Left ventricle myocardium inferior (tissue), 1 donor: ENCODE measurements at regions not wholly inside any gene's neighbourhood (a gene's known extent, or its start where the extent isn't known, plus 50 kb on each side); places are given as distances from the start of the nearest gene placed in this dataset.
"Not testable (repeated sequence)": the region's sequence is repeated elsewhere in the genome, so short reads cannot be mapped to it uniquely, and the experiment has no call there.

Experiments
- DNase-seq: peaks from one replicate; pipeline ENCODE4 v3.0.0-alpha.2; 2020
- H3K27ac ChIP-seq: fragments of 200-600 bp; replicated peaks from 2 replicates; pipeline ENCODE4 v1.8.0; 2021
- H3K27me3 ChIP-seq: fragments of 200-600 bp; 2 replicates; pipeline ENCODE4 v1.8.0; 2021; ENCODE audit warnings: low read depth
- H3K36me3 ChIP-seq: fragments of 200-600 bp; 2 replicates; pipeline ENCODE4 v1.8.0; 2021
- H3K4me1 ChIP-seq: fragments of 200-600 bp; 2 replicates; pipeline ENCODE4 v1.8.0; 2021
- H3K4me3 ChIP-seq: fragments of 200-600 bp; 2 replicates; pipeline ENCODE4 v1.8.0; 2021; ENCODE audit warnings: mild to moderate bottlenecking, moderate library complexity
- H3K9me3 ChIP-seq: fragments of 200-600 bp; replicated peaks from 2 replicates; pipeline ENCODE4 v1.8.0; 2021
- intact Hi-C: fragments of 100-400 bp; cut with micrococcal nuclease; formaldehyde crosslinking; loops from one replicate; pipeline ENCODE4 v1.11.0; 2022
- TF ChIP-seq, protein P1 (sequence below): fragments of 200-600 bp; IDR thresholded peaks from 2 replicates; pipeline ENCODE4 v1.8.0; 2021; ENCODE audit warnings: antibody characterized with exemption, mild to moderate bottlenecking, borderline replicate concordance
- donor health status: DM: no; HTN: yes; CAD: no; lungs with severe emphysema.

DNA sequence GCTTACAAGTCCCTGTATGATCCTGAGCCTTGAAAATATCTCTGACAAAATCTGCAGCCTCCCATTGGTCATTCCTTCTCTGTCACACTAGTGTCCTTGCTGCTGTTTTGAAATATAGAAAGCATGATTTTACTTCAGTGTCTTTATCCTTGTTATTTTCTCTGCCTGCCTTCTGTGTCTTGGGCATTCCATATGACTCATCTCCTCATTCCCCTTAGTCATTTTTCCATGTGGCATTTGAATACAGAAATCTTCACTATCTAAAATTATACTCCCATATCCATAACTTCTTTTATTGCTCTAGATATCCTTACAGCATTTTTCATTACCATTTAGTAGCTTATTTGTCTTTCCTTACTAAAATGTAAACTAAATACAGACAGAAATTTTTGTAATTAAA lies 205.7 kb upstream of the ZNF337 start:
- DNase-seq, intact Hi-C loops, H3K9me3 ChIP-seq, H3K36me3 ChIP-seq, H3K27me3 ChIP-seq, H3K4me1 ChIP-seq, H3K27ac ChIP-seq, H3K4me3 ChIP-seq: not testable (repeated sequence)

DNA sequence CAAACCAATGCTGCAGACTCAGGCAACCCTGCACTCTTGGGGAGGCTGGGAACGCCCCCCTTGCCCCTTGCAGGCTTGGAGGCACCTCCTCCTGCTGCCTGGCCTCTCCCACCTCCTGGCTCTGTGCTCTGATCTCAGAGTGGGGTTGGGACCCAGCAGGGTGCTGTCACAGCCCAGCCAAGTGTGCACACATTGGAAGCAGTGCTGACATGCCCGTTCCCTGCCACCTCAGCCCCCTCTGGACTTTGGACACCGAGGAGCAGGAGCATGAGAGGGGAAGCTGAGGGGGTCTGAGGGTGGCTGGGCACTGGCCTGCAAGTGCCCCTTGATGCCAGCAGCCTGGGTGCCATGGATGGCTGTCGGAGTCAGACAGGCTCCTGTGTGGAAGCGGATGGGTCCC lies 202.0 kb upstream of the ZNF337 start:
- DNase-seq, H3K9me3 ChIP-seq, intact Hi-C loops, H3K36me3 ChIP-seq, H3K4me1 ChIP-seq, H3K4me3 ChIP-seq, H3K27ac ChIP-seq, H3K27me3 ChIP-seq: not testable (repeated sequence)

DNA sequence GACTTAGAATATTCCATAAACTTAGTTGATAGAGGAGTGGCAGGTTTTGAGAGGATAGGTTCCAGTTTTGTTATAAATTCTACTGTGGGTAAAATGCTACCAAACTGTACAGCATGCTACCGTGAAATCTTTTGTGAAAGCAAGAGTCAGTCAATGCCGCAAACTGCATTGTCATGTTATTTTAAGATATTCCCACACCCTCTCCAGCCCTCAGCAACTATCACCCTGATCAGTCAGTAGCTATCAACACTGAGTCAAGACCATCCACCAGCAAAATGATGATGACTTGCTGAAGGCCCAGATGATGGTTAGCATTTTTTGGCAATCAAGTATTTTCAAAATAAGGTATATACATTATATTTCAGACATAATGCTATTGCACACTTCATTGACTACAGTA lies 182.4 kb upstream of the ZNF337 start:
- H3K27ac ChIP-seq, H3K4me1 ChIP-seq, DNase-seq, intact Hi-C loops, H3K27me3 ChIP-seq, H3K9me3 ChIP-seq, H3K36me3 ChIP-seq, H3K4me3 ChIP-seq: not testable (repeated sequence)

DNA sequence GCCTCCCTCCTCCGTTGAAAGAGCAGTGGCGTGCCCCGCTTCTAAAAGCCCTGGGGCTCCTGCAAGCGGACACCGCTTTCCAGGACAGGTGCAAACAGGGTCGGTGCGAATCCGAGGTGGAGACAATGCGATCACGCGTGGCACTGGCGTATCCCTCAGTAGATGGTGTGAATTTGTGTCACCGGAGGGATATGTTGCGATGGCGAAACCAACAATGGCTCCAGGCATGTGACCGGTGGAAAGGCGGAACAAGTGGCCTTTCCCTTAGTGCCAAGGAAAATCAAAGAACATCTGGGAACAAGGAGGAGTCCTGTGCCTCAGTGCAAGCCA lies 172.0 kb upstream of the ZNF337 start:
- H3K9me3 ChIP-seq, DNase-seq, H3K36me3 ChIP-seq, H3K27me3 ChIP-seq, H3K27ac ChIP-seq, intact Hi-C loops: not testable (repeated sequence)
- peaks cover 31% of the 10 kb centered on the region for H3K4me1 ChIP-seq
- peak overlapping the region; percentile 73 for H3K4me3 ChIP-seq

DNA sequence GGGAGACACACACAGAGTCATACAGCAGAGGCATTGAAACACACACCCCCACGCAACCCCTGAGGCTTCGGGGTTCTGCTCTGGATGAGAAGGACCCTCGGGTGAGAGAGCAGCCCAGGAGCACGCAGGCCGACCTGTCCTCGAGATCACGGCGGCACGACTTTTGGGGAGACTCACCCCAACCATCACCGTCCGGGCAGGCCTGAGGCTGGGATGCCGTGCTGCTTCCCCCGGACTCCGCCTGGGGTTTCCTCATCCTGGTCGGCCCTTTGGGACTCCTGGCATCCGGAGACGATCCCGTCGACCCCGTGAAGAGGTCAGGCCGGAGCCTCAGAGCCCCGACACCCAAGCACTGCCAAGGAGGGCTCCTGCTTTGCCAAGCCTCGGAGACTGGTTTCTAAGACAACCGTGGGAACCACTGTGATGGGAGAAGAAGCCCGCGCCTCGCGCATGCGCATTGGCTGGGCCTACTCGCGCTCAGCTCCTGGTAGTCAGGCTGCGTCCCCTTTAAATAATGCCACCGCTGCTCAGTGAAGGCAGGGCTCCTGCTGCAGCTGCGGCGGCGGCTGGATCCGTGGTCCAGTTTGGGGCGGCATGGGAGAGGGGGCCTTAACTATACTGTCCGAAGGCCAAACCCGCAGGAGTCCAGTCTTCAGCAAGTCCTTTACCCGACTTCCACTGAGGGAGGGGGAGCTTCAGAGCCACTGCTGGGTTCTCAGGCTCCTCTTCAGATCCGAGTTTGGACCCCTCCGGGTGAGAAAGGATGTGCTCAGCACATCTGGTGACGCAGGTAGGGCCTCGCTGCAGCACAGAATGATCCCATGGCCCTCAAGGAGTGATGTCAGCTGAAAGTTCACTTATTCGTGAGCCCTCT lies 171.4 kb upstream of the ZNF337 start:
- Histone ChIP-seq H3K27me3 (no peaks in the 10 kb centered on the region), H3K36me3 (no peaks in the 10 kb centered on the region), H3K27ac (no peak overlapping the region), H3K4me1 (peaks cover 34% of the 10 kb centered on the region), H3K9me3 (no peaks in the 10 kb centered on the region), H3K4me3 (peak overlapping the region; percentile 73)
- intact Hi-C loops, result no loop called here
- peak; percentile 83 for DNase-seq
- TF ChIP-seq, protein P1, sequence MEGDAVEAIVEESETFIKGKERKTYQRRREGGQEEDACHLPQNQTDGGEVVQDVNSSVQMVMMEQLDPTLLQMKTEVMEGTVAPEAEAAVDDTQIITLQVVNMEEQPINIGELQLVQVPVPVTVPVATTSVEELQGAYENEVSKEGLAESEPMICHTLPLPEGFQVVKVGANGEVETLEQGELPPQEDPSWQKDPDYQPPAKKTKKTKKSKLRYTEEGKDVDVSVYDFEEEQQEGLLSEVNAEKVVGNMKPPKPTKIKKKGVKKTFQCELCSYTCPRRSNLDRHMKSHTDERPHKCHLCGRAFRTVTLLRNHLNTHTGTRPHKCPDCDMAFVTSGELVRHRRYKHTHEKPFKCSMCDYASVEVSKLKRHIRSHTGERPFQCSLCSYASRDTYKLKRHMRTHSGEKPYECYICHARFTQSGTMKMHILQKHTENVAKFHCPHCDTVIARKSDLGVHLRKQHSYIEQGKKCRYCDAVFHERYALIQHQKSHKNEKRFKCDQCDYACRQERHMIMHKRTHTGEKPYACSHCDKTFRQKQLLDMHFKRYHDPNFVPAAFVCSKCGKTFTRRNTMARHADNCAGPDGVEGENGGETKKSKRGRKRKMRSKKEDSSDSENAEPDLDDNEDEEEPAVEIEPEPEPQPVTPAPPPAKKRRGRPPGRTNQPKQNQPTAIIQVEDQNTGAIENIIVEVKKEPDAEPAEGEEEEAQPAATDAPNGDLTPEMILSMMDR, result no peak

DNA sequence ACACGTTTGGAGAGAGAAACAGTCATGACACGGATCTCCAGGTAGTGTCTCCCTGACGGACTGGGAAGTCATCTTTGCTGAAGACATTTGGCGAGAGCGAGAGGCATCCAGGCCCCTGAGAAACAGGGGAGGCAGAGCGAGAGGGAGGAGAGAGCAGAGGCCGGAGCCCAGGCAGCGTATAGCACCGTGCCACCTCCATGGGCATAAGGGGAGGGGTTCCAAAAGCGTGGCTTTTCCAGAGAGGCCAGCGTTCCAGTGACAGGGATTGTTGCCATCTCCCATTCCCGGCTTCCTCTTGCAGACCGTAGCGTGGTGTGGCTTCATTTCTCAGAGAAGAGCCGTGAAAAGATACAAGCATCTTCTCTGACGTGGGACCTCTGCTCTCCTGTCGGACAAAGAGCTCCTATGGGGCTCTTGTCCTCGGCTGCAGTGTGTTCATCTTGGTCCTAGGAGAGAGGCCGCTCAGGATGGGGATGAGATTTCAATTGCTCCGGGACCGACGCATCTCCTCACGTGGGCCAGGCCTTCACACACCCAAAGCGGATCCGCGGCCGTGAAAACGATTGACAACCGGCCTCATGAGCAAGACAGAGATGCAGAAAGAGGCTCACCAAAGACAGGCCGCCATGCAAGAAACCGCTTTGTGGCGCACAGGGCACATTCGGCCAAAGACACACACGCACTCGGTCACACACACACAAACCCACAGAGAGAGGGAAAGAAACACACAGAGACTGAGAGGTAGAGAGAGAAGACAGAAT lies 170.5 kb upstream of the ZNF337 start:
- Histone ChIP-seq H3K4me3 (peak overlapping the region; percentile 73), H3K4me1 (peaks cover 38% of the 10 kb centered on the region)
- H3K27ac ChIP-seq, H3K36me3 ChIP-seq, DNase-seq, H3K27me3 ChIP-seq, intact Hi-C loops, H3K9me3 ChIP-seq: not testable (repeated sequence)

DNA sequence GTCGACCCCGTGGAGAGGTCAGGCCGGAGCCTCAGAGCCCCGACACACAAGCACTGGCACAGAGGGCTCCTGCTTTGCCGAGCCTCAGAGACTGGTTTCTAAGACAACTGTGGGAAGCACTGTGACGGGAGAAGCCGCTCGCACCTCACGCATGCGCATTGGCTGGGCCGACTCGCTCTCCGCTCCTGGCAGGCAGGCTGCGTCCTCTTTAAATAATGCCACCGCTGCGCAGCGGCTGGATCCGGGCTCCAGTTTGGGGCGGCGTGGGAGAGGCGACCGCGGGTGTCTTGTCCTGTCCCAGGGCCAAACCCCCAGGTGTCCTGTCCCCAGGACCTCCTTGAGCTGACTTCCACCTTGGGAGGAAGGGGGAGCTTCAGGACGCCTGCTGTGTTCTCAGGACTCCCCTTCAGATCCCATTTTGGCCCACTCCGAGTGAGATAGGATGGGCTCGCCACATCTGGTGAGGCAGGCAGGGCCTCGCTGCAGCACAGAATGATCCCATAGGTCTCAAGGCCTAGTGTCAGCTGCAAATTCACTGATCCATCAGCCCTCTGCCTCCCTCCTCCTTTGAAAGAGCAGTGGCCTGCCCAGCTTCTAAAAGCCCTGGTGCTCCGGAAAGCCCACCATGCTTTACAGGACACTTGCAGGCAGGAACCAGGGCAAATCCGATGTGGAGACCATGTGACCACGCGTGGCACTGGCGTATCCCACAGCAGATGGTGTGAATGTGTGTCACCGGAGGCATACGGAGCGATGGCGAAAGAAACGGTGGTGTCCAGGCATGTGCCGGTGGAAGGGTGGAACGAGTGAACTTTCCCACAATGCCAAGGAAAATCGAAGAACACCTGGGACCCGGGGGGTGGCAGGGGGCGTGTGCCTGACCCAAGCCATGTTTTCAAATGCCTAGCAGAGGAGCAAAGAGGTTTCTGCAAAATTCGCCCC lies 169.3 kb upstream of the ZNF337 start:
- DNase-seq, result peak; percentile 78
- TF ChIP-seq, protein P1, result no peak
- intact Hi-C loops, result no loop called here
- Histone ChIP-seq H3K27me3 (no peaks in the 10 kb centered on the region), H3K27ac (no peak overlapping the region), H3K36me3 (no peaks in the 10 kb centered on the region), H3K9me3 (no peaks in the 10 kb centered on the region), H3K4me3 (peak overlapping the region; percentile 65), H3K4me1 (peaks cover 47% of the 10 kb centered on the region)

DNA sequence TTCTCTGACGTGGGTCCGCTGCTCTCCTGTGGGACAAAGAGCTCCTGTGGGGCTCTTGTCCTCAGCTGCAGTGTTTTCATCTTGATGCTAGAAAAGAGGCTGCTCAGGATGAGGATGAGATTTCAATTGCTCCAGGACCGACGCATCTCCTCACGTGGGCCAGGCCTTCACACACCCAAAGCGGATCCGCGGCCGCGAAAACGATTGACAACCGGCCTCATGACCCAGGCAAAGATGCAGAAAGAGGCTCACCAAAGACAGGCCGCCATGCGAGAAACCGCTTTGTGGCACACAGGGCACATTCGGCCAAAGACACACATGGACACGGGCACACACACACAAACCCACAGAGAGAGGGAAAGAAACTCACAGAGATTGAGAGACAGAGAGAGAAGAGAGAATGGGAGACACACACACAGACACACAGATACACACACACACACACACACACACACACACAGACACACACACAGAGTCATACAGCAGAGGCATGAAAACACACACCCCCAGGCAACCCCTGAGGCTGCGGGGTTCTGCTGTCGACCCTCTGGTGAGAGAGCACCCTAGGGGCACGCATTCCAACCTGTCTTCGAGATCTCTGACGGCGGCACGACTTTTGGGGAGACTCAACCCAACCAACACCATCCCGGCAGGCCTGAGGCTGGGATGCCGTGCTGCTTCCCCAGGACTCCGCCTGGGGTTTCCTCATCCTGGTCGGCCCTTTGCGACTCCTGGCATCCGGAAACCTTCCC lies 168.5 kb upstream of the ZNF337 start:
- Histone ChIP-seq H3K4me3 (peak overlapping the region; percentile 65), H3K4me1 (peaks cover 53% of the 10 kb centered on the region)
- DNase-seq, intact Hi-C loops, H3K27ac ChIP-seq, H3K27me3 ChIP-seq, H3K36me3 ChIP-seq, H3K9me3 ChIP-seq: not testable (repeated sequence)
